ENCODE measurements at regions not wholly inside any gene's neighbourhood (a gene's known extent, or its start where the extent isn't known, plus 50 kb on each side); places are given as distances from the start of the nearest gene placed in this dataset.
"Not testable (repeated sequence)": the region's sequence is repeated elsewhere in the genome, so short reads cannot be mapped to it uniquely, and the experiment has no call there.

DNA sequence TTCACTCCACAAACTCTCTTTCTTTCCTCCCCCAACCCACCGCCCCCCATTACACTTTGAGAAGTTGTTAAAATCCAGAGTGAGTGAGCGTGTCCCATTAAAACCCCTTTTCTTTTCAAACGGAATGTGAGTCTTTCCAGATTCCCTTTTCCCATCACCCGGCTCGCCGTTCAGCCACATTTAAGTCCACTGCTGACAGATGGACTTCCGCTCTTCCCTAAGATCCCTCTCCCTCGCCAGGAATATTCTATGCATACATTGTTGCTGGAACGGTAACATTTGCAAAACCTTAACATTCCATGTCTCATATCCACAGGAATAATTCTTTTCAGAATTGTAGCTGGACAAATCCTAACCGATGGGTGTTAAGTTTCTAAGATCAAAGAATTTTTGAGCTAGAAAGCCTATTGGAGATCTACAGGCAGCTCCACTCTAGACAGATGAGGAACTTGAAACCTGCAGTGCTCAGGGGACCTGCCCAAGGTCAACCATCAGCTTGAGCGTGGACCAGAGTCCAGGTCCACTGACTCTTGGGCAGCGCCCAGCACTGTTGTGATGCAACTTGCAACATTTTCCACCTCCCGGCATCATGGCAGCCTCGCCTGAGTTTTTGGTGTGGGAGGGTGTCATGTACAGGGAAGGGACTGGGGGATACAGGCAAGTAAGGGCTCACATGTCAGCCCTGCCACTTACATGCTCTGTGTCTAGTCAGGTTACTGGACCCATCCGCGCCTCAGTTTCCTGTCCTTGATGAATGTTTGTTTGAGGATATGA lies 500.1 kb downstream of the CCDC171 start:
- no peak for DNase-seq

DNA sequence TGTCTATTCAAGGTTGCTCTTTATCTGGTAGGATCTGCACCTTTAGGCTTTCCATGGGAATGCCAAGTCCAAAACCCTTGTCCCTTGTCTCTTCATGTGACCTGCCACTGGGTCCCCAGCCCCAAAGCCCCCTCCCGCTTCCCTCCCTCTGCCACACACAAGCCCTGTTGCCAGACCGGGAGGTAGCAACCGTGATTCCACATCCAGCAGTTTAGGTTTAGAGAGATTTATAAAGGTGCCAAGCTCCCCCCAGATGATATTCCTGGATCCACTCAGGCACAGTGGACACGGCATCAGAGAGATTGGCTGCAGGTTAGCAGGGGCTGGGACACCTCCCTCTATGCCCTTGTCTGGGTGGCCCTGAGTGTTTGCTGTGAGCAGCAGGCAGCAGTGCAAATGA lies 504.7 kb downstream of the CCDC171 start:
- DNase-seq = no peak

DNA sequence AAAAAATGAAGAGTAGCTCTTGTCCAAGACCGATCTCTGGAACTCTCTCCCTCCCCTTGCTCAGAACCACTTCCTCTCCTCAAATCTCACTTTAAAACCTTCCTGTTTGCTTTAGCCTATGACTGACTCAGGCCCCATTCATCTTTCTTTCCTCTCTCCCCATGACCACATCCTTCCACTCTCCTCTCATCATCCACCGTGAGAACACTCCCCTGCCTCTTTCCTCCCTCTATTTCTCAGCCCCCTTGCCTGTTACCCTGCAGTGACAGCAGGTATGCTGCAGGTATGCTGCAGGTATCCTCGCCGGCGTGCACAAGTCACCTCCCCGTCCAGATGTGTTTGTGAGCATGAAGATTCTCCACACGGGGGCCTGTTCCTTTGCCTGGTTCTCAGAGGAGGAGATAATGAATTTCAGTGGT lies 505.3 kb downstream of the CCDC171 start:
- DNase-seq = no peak

DNA sequence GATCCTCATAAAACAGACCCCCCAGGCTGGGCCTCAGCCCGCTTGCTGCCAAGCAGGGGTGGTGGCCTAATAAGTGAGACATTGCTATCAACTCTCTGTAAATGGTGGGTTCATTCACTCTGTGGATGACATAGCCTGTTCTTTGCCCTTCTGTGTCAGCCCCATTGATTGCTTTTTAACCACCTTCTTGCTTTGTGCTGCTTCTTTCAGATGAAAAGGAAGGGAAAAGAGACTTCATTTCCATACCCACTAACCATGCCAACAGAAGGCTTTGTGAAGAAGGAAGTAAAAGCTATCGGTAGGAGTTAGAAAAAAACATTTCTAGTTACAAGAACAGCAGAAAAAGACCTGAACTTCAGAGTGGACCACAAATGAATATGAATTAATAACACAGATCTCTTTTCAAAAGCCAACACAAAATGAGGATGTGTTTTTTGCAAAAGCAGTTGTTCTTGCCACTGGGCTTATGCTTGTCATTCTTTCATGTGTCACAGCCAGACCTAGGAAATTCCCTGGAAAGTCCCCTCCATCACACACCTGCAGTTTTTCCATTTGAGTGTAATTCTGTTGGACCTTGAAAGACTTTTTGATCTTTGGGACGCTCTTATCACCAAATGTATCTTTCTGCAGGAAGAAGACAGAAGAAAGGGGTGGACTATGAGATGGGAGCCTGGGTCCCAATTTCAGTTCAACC lies 507.7 kb downstream of the CCDC171 start:
- DNase-seq = no peak

DNA sequence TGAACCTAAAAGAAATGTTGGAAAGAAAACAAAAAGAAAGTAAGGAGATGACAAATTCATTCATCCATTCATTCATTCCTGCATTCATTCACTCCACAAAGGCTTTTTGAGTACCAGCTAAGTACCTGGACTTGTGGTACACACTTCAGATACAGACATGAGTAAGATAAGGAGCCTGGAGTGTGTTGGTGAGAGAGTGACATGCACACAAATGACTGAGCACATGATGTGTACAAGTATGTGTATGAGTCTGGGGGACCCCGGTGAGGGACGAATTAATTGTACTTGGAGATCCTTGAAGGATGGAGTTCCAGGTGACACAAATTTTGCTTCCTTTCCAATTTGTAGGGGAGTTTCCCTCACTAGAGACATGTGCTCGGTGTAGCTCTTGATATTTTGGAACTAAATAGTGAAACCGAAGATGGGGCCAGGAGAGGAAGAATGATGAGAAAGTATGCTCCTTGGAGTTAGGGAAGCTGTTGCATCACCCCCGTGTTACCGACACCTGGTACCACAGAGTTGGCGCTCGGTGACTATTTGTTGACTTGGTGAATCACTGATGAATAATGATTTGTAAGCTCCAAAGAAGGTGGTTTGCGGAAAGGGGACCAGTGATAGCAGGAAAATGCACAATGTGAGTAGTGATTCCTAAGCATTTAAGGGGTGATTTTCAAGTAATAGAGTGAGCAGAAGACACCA lies 509.8 kb downstream of the CCDC171 start:
- no peak for DNase-seq

DNA sequence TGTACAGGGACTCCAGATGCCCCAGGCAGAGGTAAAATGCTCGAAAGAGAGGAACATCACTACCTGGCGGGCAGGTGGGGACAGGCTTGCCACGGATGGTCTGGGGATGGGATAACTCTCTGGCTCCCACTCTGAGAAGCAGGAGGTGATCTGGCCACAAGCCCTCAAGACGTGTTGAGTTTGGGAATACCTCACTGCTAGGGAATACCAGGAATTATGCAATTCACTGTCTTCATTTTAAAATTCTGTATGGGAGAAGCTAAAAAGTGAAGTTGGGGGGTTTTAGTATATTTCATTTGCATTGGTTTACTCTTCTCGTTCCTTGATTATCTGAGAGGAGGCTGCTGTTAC lies 510.4 kb downstream of the CCDC171 start:
- DNase-seq = no peak

DNA sequence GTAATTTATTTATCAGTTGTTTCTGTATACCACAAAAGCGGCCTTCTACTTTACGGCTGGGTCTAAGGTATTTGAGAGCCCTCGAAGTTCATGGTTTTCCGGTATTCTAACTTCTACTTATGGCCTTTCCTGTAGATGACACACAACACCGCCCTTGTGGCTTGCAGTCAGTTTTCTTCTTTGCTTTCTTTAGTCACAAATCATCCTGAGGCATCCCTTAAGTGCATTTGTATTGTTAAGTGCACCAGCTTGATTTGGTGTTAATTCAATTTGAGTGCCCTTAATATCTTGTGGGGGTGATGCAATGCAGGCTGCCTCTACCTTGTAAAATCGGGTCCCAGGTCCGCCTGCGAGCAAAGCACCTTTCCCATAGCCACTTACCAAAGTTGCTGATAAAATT lies 511.9 kb downstream of the CCDC171 start:
- DNase-seq = no peak

DNA sequence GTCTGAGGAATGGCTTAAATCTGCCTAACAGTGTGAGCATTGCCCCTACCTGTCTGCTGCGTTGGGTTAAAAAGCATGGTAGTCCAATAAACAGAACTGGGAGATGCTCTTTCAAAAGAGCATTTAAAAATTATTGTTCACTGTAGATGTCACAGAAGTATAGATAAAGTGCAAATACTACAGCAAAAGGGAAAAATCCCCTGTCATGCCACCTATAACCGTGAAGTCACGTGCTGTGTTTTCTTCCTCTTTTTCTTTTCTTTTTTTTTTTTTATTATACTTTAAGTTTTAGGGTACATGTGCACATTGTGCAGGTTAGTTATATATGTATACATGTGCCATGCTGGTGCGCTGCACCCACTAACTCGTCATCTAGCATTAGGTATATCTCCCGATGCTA lies 513.4 kb downstream of the CCDC171 start:
- DNase-seq = not testable (repeated sequence)

DNA sequence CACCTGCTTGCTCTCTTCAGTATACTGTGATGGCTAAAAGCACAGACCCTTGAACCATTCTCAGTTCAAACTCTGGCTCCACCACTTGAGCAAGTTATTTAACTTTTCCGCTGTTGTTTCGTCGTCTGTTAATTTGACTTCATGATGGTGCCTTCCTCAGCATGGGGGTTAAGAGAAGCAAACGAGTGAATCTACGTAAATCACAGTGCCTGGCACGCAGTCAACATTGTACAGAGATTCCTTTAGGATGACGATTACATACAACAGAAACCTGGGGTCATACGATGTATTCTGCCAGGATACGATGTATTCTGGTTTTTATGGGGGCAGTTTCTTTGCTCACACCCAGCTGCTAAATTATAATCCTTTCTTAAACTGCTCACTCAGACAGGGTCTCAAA lies 515.6 kb downstream of the CCDC171 start:
- no peak for DNase-seq

DNA sequence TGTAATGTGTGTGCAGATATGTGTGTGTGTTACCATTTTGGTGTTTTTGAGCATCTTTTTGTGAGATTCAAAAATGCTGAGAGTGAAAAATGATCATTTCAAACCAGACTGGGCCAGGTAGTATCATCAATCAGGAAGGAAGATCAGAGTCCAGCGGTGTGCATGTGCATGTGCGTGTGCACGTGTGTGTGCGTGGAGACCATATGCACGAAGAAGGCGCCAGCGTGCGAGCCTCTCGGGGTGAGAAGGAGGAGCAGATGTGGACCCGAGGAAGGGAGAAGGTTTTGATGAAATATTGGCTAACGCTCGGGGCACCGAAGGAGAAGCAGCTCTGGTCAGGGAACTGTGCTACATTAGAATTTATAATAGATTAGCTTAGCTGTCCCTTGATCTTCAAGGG lies 516.4 kb downstream of the CCDC171 start:
- no peak for DNase-seq

DNA sequence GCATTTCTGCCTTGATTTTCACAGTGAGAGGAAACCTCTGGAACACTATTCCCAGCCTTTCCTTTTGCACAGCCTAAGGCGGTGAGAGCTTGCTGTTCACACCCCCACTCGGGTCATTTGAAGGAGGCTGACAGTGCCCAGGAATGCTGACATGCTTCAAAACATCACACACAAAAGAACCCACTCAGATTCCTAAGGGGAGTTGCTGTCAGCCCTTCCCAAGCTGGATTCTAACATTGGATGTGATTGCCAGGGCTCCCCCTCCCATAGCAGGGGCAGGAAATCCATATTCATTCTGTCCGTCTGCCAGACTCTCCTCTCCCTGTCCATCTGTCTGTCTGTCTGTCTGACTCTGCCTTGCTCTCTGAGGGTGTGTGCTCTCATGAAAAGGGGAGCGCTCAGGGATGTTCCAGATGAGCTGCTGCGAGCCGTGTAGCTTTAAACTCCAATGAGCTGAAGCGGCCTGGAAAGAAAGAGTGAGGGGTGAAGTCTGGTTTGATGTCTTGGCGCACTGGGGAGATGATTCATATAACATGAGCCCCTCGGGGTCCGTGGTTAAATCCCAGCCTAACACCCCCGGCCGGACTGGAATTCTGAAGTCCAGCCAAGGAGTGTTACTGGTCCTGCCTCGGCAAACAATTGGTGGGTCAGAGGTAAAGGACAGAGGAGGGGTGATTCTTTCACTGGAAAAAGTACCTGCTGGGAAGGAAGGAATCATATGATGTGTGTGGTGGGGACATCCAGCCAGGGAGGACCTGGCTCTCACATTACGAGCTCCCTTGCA lies 517.0 kb downstream of the CCDC171 start:
- DNase-seq = no peak

DNA sequence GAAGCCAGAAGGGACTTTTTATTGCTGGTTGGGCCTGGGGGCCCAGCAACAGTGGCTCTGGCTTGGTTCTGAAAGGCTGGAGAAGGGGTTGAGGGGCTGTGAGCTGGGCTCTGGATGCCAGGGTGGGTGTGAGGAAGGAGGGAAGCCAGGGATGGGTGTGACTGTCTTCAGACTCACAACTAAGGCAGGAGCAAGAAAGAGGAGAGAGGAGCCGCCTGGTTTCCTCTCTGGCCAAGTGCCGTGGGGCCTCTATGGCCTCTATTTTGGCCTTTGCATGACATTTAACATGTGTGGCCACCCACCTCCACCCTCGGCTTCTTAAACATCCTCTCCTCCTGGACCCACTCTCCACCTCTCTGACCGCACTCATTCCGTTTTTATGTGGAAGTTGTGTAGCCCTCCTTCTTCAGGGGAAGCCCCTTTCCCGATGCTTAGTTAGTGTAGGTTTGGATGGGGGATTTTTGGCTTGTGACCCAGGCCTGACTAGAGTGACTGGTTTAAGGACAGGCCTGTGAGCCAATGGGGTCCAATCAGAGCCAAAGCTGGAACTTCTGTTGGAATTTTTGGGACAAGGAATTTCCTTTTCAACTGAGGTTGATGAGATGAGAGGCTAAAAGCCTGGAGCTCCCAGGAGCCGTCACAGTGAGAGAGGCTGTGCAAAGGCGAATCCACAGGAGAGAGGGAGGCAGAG lies 517.8 kb downstream of the CCDC171 start:
- no peak for DNase-seq

DNA sequence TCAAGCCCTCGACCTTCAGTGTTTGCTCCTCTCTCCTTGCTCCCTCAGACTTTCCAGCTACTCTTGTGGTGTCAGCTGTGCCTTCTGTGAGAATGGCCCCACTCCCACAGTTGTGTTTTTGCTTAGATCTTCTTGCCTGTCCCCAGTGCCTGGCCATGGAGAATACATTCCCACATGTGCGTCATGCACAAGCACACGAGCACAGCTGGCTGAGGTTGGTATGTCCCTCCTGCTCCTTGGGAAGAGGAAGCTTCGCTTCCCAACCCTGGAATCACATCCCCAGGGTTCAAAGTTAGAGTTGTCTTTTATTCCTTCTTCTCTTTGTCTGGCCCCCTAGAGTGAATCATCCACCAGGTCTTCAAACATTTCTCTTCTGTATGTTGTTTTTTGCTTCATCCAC lies 518.6 kb downstream of the CCDC171 start:
- DNase-seq = no peak

DNA sequence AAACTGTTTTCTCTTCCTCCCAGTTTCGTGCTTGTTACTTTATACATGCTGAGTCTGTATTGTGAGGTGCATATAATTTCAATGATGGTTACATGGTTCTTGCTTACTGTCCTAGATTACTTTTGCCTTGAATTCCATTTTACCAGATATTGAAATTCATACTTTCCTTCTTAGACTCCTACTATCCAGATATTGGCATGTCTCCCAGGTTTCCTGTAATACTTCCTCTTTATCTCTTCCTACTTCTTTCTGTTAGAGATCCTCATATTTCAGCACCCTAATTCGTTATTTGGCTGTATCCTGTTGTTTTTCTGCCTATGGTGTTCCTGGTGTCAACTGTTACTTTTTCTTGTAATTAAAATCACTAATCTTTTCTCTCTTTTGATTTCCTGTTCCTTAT lies 522.1 kb downstream of the CCDC171 start:
- no peak for DNase-seq

DNA sequence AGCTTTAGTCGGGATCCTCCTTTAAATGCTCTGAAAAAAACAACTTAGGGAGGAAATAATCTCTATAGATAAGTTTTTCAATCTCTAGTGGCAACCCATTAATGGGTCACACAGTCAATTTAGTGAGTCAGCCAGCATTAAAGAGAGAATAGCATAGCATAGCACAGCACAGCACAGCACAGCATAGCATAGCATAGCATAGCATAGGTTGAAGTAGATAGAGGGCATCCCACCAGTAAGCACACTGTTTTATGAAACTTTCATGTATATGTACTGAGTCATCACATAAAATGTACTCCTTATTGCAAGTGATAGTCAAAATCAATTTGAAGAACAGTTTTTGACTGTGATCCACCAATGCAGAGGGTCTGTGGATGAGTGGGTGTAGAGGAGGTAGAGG lies 522.9 kb downstream of the CCDC171 start:
- DNase-seq = no peak

DNA sequence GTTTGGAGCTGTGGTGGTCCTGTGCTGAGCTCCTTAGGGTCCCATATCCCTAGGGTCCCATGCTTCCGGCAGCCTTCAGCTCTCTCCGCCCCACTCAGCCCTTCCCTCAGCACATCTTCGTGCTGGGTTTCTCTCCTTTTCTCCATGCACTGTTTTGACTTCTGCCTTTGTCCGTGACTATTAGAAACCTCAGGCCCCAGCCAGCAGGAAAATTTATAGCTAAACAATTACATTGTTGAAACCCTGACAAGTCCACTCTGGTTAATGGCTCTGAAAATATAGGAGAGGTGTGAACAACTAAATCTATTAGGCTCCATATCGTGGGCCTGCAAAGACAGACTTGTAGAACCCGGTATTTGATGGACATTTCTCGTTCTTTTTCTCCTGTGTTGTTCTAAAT lies 523.7 kb downstream of the CCDC171 start:
- DNase-seq = no peak

DNA sequence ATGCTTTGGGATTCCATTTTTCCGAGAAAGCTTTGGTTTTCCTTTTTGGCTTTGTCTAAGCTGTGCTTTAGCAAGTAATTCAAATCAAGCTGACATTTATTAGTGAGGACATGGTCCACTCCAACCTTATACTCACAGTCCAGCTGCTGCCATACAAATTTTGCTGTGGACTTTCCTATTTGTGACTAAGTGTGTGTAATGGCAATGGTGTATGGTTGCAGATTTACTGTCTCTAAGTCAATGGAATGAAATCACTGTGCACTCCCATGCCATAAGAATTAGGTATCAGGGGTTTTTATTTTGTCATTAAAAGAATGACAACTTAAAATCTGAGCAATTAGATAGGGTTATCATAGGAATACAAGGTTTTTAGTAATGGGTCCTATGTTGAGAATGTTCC lies 530.0 kb downstream of the CCDC171 start:
- no peak for DNase-seq

DNA sequence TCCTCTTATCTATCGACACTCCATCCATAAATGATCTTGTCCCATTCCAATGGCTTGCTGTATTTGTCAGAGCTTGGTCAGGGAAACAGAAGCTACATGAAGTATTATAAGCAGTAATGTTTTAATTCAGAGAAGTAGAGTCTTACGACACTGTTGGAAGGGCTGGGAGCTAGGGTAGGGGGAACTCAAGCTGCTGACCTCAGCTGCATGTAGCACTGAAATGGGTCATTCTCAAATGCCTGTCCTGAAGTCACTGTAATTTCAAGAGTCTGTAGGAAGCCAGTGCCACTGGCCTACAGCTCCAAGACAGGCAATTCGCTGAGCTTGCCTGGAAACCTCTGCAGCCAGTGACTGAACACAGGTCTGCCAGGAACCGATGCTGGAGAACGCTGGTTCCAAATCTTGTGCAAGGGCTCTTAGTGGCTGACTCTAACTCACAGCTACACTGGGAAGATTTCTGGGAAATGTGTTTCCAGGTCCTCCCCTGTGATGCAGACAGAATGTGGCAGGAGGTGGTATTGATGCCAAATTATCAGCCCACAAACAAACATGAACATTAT lies 532.4 kb downstream of the CCDC171 start:
- DNase-seq = no peak

DNA sequence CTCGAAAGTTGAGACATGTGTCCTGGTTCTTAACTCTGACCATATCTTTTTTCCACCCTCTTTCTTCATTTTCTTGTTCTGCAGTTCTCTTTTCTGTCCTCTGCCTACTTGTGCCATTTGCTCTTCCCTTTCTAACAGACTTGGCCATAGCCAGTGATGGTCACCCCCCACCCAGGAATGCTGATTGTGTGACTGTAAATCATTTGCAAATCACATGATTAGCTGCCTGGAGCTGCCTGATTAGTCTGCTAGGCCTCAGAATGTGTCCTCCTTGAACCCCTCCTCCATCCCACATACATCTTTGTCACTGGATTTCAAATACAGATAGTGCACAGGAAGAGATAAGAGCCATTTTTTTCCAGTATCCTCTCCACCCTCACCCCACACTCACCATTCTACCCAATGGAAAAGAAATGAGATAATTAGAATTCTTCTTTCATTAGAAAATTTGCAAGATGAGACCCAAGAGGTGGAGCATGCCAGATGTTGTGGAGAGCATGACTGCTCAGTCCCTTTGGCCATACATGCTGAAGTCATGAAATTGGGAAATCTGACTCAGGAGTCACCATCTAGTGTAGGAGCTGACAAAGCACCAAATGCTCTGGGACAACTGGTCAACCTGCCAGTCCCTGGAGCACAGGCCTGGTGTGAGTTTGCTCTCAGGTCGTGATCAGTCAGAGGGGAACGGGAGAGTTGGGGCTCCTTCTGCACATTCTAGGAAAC lies 538.2 kb downstream of the CCDC171 start:
- DNase-seq = no peak

All from right lung (tissue), 2 donors.